AG09319 (cell line): ENCODE measurements at regions not wholly inside any gene's neighbourhood (a gene's known extent, or its start where the extent isn't known, plus 50 kb on each side); places are given as distances from the start of the nearest gene placed in this dataset.

Experiments
- DNase-seq: peaks from one replicate; pipeline ENCODE4 v3.0.0-alpha.2; 2010; ENCODE audit warnings: low read depth; ENCODE audit errors: extremely low read depth
- CTCF ChIP-seq: IDR thresholded peaks from 2 replicates; pipeline ENCODE4 v1.5.1; 2011; ENCODE audit warnings: low read depth, mild to moderate bottlenecking, inconsistent platforms, low read length, moderate library complexity

- TF ChIP-seq CTCF = no peak
- DNase-seq = no peak
These were observed 980.2 kb downstream of the EFNA5 start for GRCh38 chr5:106690585-106690984.

- DNase-seq = no peak
- no peak for TF ChIP-seq CTCF
These were observed 990.4 kb downstream of the EFNA5 start for GRCh38 chr5:106680330-106680729.

GRCh38 chr5:106677057-106677456 is 993.7 kb downstream of the EFNA5 start:
- TF ChIP-seq CTCF = no peak
- DNase-seq = no peak

GRCh38 chr5:106675687-106676086 is 995.0 kb downstream of the EFNA5 start:
- no peak for DNase-seq
- TF ChIP-seq CTCF = no peak

GRCh38 chr5:106673941-106674340 is 996.8 kb downstream of the EFNA5 start:
- TF ChIP-seq CTCF = no peak
- no peak for DNase-seq

- DNase-seq = no peak
- no peak for TF ChIP-seq CTCF
These were observed 1008.9 kb downstream of the EFNA5 start for GRCh38 chr5:106661866-106662265.

- TF ChIP-seq CTCF = no peak
- DNase-seq = no peak
These were observed 1010.1 kb downstream of the EFNA5 start for GRCh38 chr5:106660681-106661080.
